Activated CD8-positive, alpha-beta memory T cell treated with anti-CD3 and anti-CD28 coated beads, Interleukin-2, amount 50 U/mL, for 48 hours (primary cell): ENCODE measurements at regions not wholly inside any gene's neighbourhood (a gene's known extent, or its start where the extent isn't known, plus 50 kb on each side); places are given as distances from the start of the nearest gene placed in this dataset.
"Not testable (repeated sequence)": the region's sequence is repeated elsewhere in the genome, so short reads cannot be mapped to it uniquely, and the experiment has no call there.

ENCODE experiments used
- DNase-seq: peaks from one replicate; pipeline ENCODE4 v3.0.0-alpha.2; 2020

DNA sequence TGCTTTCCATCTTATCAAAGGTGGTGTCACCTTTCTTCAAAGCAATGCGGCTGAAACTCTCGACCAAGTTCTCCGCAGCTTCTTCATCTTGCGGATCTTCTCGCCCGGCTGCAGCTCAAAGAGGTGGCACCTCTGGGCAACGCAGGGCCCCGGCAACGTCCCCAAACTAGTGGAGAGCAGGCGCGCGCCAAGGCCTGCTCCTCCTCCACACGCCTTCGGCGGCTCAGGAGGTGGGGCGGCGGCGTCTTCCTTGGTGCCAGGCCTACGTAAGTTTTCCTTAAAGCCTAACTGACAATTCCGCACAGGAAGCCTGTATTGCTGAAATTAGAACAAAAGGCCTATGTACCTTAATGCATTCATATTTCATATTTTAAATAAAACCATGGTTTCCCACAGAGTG, 112.0 kb downstream of the TMX1 start:
- DNase-seq, result no peak

DNA sequence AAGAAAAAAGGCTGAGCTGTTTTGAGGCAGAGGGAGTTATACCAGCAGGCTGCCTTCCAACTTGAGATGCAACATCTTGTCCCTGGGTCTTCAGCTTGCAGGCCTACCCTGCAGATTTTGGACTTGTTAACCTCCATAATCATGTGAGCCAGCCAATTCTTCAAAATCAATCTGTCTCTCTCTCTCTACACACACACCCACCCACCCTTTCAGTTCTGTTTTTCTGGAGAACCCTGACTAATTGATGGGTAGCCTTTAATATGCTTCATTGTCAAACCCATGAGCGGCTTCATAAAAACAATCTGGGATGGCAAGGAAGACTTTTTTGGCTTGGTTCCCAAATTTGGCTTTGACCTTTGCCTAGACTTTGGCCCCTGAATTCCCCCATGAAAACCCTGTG, 113.9 kb downstream of the TMX1 start:
- no peak for DNase-seq

DNA sequence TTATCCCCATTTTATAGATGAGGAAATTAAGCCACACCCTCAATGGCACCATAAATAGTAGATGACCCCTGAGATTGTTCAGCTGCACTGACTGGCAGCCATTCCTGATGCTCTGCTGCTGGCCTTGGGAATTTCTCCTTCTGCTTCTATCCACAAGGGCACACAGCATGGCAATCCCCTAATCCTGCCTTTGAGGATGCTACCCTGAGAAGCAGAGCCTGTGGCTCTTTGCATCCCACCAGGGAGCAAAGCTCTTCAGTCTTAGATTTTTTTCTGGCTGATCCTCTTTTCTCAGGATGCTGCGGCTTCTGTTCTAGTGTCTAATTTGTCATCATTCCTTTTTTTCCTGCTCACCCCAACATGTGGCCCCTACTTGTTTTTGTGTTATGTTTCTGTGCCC, 114.8 kb downstream of the TMX1 start:
- no peak for DNase-seq

DNA sequence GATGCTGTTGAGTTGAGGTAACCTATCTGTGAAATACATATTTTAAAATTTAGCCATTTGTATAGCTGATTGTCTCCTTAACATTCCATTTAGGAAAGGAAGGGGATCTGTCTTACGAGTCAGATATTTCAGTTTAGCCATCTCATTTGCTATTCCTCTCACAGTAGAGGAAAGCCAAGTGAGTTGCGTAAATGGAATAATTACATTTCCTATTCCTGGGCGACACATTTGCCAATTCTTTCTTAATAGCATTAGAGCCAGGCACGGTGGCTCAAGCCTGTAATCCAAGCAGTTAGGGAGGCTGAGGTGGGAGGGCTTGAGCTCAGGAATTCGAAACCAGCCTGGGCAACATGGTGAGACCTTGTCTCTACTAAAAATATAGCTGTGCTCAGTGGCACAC, 116.3 kb downstream of the TMX1 start:
- DNase-seq, result no peak

DNA sequence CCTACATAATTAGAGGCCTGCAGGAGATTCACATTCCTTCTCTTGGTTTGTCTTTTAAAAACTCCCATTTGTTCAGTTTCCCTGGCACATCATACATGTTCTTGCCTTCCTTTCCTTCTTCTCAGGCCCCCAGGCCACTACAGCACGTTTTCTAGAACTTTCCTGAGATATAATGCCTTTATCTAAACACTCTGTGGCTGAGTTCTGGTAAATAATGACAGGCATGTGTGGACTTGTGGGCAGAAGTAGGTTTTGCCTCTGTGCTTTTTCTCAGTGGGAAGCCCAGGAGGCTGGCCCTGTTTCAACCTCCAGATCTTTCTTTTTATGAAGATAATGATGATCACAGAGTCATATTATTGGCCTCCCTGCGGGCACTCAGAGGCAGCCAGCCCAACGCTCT, 117.2 kb downstream of the TMX1 start:
- DNase-seq, result no peak

DNA sequence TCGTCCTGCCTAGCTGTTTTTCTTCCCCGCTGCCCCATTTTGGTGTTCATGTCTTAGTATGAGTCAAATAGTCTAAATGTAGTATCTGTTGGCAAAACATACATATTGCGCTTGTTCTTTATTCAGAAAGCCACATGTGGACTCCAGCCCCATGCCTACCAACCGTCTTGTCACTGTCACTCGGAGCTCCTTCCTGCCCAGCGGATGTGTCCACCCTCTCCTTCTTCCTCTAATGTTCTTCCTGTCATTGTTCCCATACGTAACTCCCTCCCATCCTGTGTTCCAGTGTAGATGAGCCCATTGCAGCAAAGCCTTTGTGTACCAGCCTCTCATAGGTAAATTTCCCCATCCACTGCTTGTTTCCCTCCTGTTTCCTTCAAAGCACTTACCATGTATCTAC, 120.5 kb downstream of the TMX1 start:
- no peak for DNase-seq

DNA sequence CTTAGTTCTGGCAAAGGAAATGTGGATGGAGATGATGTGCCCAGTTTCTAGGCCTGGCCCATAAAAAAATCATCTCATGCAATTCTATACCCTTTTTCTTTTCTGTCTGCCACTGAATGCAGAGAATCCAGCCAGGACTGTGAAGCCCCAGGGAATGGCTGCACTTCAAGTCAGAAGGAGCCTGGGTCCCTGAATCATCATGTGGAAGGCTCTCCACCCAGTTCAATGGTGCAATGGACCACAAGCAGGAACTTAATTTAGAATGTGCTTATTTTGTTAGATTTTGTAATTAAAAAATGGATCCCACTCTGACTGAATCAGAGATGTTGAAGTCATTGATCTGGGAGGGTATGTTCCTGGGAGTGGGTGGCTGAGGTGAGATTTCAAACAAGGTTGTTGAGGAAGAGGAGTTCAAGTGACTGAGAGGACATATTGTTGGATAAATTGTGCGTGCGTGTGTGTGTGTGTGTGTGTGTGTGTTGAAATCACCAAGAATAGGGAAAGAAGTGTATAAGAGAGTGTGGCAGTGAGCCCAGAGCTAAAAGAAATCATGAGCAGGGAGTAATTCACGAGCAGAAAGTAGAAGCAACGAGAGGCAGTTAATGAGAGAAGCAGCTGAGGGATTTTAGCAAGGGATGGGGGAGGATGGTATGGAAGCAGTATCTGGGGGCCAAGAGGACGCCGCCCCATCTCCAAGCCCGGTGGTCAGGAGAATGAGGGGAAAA, 125.4 kb downstream of the TMX1 start:
- DNase-seq, result no peak

DNA sequence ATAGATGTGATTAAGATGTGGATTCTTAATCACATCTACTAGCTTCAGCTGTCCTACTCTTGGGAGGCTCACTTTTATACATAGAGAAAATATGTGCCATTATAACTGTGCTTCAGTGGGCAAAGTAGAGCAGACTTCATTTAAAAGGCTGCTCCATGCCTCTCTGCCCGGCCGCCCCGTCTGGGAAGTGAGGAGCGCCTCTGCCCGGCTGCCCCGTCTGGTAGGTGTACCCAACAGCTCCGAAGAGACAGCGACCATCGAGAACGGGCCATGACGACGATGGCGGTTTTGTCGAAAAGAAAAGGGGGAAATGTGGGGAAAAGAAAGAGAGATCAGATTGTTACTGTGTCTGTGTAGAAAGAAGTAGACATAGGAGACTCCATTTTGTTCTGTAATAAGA, 126.4 kb downstream of the TMX1 start:
- DNase-seq, result not testable (repeated sequence)

DNA sequence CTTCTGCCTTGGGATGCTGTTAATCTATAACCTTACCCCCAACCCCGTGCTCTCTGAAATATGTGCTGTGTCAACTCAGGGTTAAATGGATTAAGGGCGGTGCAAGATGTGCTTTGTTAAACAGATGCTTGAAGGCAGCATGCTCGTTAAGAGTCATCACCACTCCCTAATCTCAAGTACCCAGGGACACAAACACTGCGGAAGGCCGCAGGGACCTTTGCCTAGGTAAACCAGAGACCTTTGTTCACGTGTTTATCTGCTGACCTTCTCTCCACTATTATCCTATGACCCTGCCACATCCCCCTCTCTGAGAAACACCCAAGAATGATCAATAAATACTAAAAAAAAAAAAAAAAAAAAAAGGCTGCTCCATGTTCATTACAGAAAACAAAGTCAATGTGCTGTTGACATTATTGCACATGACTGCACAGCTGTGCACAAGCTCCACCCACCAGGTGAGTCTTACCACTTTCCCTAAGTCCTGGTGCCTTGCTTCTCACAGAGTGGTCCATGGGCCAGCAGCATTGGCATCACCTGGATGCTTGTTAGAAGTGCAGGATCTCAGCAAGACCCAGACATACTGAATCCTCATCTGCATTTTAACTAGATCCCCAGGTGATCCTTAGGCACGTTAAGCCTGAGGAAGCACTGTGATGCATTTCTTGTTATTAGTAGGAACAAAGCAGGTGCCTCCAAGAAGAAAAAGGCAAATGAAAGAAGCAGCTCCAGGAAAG, 127.0 kb downstream of the TMX1 start:
- DNase-seq, result not testable (repeated sequence)

DNA sequence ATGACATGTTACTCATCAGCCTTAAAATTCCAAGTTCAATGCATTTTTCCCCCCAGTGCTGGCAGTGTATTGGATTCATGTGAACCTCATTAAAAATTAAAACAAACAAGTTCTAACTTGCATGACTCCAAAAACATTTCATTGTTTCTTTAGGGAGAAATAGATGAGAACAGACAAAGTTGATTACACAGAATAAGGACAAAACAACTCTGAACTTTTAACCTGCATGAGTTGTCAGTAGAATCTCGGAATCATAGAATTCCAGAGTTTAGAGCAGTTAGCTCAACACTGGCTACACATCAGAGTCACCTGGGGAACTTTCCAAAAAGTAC, 127.5 kb downstream of the TMX1 start:
- no peak for DNase-seq

DNA sequence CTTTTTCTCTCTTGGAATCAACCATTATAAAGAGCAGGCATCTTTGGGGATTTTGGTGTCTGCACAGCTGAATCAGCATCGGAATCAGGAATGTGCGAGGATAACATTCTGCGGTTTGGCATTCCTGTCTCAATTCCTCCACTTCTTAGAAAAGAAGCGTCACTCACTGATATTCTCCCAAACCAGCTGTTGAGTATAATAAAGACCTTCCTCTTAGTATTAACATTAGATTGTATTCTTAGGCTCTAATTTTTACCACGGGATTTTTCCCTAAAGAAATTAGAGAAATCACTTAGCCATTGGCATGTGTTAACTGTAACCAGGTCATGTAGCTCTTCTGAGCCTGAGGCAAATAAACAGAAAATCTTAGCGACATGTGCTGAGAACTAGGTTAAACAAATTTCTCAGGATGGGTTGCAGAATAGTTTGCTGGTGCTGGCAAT, 128.7 kb downstream of the TMX1 start:
- no peak for DNase-seq

DNA sequence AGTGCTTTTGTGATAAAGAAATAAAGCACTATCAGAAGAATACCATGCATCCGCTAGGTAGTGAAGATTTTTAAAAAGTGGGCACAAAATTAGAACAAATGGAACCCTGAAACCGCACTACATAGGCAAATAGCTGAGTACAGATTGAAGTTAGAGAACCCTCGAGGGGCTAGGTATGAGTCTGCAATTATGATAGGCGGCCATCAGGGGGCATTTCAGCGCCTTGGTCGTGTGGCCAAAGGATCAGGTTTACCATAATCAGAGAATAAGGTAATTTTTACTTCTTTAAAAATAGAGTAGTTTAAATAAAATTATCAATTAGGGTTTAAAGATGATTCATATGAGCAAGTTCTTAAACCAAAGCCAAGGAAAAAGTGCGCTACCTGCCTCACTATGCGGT, 129.8 kb downstream of the TMX1 start:
- peak; percentile 57 for DNase-seq

DNA sequence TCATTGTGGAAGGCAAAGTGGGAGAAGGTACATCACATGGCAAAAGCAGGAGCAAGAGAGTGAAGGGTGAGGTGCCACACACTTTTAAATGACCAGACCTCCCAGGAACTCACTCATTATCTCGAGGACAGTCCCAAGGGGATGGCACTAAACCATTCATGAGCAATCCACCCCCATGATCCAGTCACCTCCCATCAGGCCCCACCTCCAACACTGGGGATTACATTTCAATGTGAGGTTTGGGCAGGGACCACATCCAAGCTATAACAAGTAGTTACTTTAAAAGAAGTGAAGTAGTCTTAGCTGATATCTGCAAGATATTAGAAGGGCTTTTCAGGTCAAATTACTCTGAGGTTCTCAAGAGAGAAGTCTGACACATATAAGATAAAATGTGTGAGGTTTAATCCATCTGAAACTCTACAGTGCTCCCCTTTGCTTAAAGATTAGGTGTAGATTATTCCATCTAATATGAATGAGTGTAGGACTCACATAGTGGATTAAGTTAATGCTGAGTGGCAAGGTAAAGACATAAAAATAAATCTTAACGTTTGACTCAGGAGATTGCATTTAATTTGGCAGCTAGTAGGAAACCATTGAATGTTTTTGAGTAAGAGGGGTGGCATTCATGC, 130.8 kb downstream of the TMX1 start:
- DNase-seq, result no peak

DNA sequence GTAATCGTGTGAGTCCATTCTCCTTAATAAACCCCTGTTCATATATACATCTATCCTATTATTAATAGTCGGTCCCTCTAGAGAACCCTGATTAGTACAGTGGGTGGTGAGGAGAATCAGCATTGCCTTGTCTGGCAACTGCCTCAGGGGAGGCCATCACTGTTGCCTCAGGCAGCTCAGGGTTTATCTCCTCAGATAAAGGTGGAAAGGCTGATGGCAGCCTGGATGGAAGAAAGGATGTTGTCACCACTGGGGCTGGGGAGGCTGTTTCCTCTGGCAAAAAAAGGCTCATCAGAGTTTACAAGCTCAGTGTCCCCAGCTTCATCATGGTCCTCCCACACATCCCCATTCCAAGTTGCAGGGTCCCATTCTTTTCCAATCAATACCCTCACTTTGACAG, 137.1 kb downstream of the TMX1 start:
- not testable (repeated sequence) for DNase-seq

DNA sequence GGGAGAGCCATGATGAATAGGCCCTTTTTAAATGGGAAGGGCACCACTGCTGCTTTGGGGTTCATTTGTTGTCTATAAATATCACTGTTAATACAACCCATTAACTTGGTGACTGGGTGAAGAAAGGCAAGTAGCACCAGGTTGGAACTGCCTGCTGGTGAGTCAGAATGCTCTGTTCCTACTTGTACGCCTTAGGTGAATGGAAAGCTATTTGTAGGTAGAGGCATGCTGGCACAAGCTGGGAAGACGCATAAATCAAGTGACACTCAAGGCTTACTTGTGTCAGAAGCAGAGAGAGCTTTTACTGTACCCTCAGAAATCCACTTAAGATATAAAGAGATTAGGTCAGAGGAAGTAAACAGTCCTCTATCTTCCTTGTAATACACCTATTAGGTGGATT, 142.5 kb downstream of the TMX1 start:
- DNase-seq, result no peak

DNA sequence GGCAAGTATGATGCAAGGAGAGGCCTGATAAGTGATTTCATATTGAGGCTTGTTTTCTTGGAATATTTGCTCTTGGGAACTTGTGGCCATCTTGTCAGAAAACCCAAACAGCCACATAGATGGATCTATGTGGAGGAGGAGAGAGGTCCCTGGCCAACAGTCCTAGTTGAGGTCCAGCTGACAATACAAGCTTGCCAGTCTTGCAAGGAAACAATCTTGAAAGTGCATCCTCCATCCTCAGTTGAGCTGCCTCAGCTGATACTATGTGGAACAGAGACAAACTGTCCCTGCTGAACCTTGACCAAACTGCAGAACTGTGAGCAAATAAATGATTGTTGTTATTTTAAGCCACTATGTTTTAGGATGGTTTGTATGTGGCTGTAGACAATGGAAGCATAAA, 146.4 kb downstream of the TMX1 start:
- DNase-seq, result no peak

DNA sequence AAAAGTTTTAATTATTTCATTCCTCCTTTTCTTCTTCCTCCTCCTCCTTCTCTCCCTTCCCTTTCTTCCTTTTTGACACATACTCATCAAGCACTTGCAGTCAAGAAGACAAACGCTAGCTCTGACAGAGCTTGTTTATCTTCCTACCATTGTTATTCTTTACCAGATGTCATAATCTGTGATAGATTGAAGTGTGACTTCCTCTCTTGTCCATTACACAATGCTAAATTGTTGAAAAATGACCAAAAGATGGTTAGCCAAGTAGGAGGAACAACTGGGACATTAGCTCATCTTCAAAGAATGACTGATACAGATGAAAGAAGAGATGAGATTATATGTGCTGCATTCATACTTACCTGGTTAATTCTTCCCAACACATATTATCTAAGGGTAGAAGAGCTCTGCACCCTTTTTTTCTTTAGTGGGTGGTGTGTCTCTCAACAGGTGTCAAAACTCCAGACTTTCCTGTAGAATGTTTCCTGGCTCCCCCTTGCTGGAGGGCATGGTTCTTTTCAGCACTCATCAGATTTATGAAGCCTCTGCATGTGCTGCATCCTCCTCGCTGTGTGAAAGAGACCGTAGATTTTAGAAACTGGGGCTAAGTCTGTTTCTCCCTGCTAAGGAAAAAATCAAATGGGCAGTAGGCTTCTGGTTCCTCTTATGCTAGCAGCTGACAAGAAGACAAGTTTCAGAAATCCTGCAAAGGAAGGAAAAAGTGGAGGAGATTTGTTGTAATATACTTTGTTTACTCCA, 147.1 kb downstream of the TMX1 start:
- no peak for DNase-seq

DNA sequence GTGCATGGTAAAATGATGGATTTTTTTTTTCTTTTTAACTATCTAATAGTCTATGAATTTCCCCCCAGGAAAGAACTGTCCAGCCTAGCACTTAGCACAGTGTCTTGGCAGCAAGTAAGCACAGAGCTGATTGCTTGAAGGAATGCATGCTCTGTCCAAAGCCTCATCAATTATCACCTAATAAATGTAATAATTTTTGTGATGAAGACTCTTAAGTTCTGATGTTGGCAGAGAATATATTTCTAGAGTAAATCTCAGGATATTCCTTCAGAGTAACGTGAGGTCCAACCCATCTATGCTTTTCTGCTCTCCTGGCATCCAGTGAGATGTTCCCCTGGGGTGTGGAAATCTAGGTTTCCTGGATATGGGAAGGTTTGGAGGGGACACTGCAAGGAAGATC, 152.4 kb downstream of the TMX1 start:
- no peak for DNase-seq

DNA sequence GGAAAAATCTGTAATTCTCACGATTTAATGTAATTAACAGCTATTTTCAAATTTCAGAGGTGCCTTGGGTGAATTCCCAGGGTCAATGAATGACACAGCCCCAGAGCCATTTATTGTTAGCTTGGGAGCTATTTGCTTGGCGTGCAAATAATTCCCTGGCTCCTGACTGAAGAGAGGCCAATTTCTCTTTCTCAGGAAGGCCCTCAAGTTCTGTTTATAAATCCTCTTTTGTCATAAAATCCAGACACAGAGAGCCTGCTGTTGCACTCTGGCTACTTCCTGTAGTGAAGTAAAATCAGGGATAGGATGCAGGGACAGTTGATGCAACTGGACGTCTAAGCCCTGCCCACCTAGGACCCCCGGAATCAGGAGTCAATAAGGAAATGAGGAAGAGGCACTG, 154.3 kb downstream of the TMX1 start:
- no peak for DNase-seq

DNA sequence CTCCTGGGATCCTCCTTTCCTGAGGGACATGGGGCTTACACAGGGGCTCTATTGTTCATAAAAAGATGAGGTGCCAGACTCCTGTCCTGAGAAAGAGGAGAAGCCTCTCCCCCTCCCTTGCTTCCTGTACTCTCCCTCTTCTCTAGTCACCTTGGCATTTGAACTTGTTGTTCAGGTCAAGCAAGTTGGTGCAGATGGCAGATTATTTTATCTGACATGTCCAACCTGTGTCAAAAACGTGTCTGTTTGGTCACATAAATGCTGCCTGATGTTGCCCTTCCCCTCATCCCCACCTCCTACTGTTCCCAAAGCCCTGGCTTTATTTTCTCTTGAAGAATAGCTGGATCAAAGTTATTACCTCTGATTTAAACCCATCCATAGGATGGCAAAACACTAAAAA, 154.8 kb downstream of the TMX1 start:
- DNase-seq, result no peak

DNA sequence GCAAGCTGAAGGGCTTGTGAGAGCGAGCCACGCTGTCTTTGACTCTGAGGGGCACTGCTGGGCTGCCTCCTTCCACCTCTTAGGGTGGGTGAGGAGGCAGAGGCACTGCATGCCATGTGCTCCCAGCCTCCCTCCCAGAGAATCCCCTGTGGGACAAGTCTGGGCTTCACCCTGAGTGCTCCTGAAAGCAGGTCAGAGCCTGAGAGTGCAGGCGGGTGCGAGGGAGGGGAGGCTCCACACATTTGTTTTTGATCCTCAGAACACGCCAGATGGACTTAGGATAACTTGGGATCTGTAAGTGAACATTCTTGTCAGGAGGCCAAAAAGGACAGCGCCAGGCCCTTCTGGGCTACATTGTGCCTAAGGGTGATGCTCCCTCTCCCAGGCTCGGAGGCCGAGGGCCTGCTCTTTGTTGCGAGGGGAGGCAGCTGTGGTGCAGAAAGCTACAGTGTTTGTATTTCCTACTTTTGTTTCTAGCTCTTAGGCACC, 155.4 kb downstream of the TMX1 start:
- DNase-seq, result no peak

DNA sequence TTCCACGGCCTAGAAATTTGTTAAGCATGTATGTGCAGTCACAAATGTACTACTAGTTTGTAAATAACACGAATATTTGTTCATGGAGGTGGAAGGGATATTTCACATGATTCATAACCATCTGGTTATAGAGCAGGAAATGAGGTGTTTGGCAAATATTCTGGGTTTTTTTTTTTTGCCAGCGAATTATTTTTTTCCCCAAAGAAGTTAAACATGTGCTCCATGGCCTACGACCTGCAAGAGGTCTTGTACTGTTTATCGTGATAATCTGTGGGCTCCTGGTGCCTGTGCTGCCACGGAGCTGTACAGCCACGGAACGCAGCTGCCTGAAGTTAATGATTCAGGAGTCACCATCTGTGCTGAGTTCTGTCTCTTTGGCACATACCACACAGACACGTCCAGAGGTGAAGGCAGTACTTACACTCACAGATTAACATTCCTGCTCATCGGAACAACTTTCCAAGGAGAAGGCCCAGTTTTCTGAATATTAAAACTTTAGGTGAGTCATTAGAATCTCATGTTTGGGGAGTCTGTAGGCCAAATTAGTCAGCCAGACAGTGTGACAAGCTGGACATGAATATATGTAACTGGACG, 156.3 kb downstream of the TMX1 start:
- DNase-seq, result no peak

DNA sequence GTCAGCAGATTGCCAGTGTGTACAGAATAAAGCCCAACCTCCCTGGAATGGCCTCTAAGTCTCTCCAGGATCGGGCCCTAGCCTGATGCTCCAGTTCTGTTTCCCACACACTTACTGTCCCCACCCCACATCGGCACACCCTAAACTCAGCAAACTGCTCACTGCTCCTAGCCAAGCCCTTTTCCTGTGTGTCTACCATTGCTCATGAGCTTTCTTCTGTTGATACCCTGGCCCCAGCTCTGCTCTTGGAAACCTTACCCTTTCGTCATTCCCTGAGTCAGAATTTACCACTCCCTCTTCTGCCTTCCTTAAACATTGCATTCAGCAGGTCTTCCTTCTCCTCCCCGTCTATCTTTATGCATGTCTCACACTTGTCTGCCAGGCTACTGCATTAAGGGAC, 158.9 kb downstream of the TMX1 start:
- DNase-seq, result no peak
